BJ (cell line): ENCODE measurements at regions not wholly inside any gene's neighbourhood (a gene's known extent, or its start where the extent isn't known, plus 50 kb on each side); places are given as distances from the start of the nearest gene placed in this dataset.

Experiments
- CTCF ChIA-PET: fragments of 350-600 bp; formaldehyde crosslinking; extraction: SDS; loops from one replicate; lab custom pipeline; 2021; ENCODE audit warnings: antibody characterized with exemption, inconsistent platforms; lab: Yijun Ruan, JAX
- POLR2A ChIA-PET: fragments of 300-600 bp; sonication (Branson Sonifier 250); formaldehyde crosslinking; extraction: SDS; loops from one replicate; lab custom pipeline; 2021; ENCODE audit warnings: antibody characterized with exemption; lab: Charles Lee
- DNase-seq: peaks from one replicate; pipeline ENCODE4 v3.0.0-alpha.2; 2011; ENCODE audit warnings: low read depth
- H3K27me3 ChIP-seq: 2 replicates; pipeline ENCODE4 v1.6.0; 2011; ENCODE audit warnings: low read length; ENCODE audit not compliant: control insufficient read depth, insufficient read depth
- H3K36me3 ChIP-seq: 2 replicates; pipeline ENCODE4 v1.5.1; 2011; ENCODE audit warnings: low read length; ENCODE audit not compliant: control insufficient read depth, insufficient read depth
- H3K4me3 ChIP-seq: 2 replicates; pipeline ENCODE4 v1.5.1; 2011; ENCODE audit warnings: low read depth, mild to moderate bottlenecking, control low read depth, low read length
- CTCF ChIP-seq: IDR thresholded peaks from 2 replicates; pipeline ENCODE4 v1.5.1; 2011; ENCODE audit warnings: low read depth, mild to moderate bottlenecking, control low read depth, inconsistent platforms, low read length, moderate library complexity; ENCODE audit not compliant: insufficient read depth

GRCh38 chr1:212182579-212182978 is 102.6 kb upstream of the PPP2R5A start:
- ChIA-PET POLR2A (no interaction called here), CTCF (no interaction called here)
- no peak overlapping the region for H3K4me3 ChIP-seq
- H3K36me3 ChIP-seq: no peaks in the 10 kb centered on the region
- DNase-seq: no peak
- TF ChIP-seq CTCF: no peak
- H3K27me3 ChIP-seq: no peaks in the 10 kb centered on the region

- POLR2A ChIA-PET: no interaction called here
- H3K27me3 ChIP-seq: no peaks in the 10 kb centered on the region
- TF ChIP-seq CTCF: no peak
- DNase-seq: no peak
- H3K4me3 ChIP-seq: no peak overlapping the region
- no peaks in the 10 kb centered on the region for H3K36me3 ChIP-seq
- CTCF ChIA-PET: no interaction called here
Measured at GRCh38 chr1:212186427-212187207, 98.6 kb upstream of the PPP2R5A start.

- no peak for TF ChIP-seq CTCF
- Histone ChIP-seq H3K4me3 (no peak overlapping the region), H3K27me3 (no peaks in the 10 kb centered on the region), H3K36me3 (no peaks in the 10 kb centered on the region)
- ChIA-PET POLR2A (no interaction called here), CTCF (interaction anchor here (0.6 kb wide), 1 partner anchor 29 kb away, joined by 4 read pairs; no protein-coding TSS in a partner anchor)
- no peak for DNase-seq
Measured at GRCh38 chr1:212188599-212189351, 96.4 kb upstream of the PPP2R5A start.

- Histone ChIP-seq H3K27me3 (no peaks in the 10 kb centered on the region), H3K36me3 (no peaks in the 10 kb centered on the region), H3K4me3 (no peak overlapping the region)
- no peak for TF ChIP-seq CTCF
- DNase-seq: no peak
- ChIA-PET POLR2A (no interaction called here), CTCF (interaction anchor here (0.6 kb wide), 1 partner anchor 28 kb away, joined by 4 read pairs; no protein-coding TSS in a partner anchor)
Measured at GRCh38 chr1:212189352-212189738, 95.9 kb upstream of the PPP2R5A start.

- POLR2A ChIA-PET: no interaction called here
- no peak for DNase-seq
- Histone ChIP-seq H3K4me3 (no peak overlapping the region), H3K27me3 (no peaks in the 10 kb centered on the region), H3K36me3 (no peaks in the 10 kb centered on the region)
- CTCF ChIA-PET: no interaction called here
- no peak for TF ChIP-seq CTCF
Measured at GRCh38 chr1:212190169-212190568, 95.0 kb upstream of the PPP2R5A start.
